ENCODE measurements at regions not wholly inside any gene's neighbourhood (a gene's known extent, or its start where the extent isn't known, plus 50 kb on each side); places are given as distances from the start of the nearest gene placed in this dataset.
A peak's percentile ranks its signal among the peaks of the same experiment; 100 is the strongest.

DNA sequence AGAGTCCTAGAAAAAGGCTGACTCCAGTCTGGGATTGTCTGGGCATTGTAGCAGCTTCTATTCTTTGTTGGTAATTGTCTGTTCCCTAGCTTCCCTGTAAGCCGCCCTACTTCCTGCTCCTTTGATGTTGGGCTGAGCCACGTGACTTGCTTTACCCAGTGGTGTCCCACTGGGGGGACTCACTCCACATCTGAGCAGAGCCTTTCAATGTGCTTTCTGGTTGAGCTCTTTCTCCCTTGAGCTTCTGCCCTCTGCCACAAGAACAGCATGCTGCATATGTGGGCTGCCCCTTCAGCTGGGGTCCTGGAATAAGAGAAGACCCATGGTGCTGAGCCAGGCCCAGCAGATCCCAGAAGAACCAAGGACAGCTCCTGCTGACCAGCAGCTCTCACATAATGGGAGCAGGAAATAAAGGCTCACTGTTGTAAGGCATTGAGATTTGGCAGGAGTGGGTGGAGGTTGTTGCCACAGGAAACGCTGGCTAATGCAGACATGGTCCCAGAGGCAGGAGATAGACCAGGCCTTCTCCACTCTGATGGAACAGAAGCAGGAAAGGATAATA is 276.3 kb upstream of the GJB5 start:
- DNase-seq (ENCODE audit: low spot score): no peak

DNA sequence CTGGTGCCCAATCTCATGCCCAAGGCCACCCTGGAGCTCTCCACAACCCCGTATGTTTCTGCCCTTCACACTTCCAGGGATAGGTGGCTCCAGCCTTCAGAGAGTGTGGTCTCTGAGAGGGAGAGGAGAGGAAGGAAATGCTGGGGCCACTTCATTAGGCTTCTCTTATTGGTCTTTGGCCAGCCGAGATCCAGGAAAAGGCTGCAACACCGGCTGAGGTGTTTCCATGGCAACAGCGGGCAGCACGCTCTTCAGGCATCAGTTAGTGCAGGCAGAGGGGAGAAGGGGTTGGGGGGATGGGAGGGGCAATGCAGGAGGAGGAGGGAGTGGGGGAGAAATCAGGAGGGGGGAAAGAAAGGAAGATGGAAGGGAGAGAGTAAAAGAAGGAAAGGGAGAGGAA is 275.1 kb upstream of the GJB5 start:
- DNase-seq (ENCODE audit: low spot score): no peak

DNA sequence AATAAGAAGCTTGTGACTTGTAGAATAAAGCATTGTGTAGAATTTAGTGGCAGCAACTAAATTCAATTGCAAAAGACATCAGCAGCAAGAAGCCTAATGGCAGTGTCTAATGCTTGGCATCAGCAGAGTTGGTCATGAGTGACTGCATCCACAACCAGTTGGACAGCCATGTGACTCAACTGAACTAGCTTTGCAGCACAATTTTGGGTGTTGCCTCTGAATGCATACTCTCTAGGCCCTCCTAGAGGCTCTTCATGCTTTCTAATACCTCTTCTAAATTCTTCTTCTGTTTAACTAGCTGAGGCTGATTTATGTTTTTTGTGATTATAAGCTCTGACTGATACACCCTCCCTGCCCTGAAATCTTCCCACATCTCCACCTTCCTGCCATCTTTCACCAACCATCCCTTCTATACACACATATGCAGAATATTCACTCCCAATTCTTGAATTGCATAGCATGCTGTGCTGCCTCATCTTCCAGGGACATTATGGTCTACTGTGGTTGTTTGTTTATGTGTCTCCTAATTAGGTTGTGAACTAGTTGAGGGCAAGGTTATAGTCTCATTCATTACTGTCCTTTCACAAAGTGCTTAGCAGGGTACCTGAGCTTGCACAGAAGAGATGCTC is 266.7 kb upstream of the GJB5 start:
- DNase-seq (ENCODE audit: low spot score): no peak

DNA sequence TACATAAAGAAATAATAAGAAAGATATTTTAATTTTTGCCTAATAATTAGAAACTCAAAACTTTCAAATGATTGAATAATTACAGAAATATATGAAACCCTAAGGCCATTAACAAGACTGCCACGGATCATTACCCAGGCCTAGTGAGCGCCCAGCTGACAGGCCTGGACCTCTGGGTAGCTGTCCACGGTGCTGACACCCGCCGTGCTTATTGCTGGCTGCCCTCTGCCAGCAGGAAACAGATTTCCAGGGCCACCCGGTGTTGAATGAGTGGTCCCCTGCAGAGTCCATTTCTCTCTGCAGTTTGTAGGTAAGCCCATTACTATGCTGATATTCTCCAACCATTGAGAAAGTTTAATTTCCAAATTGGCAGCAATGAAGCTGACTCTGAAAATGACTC is 254.4 kb upstream of the GJB5 start:
- DNase-seq (ENCODE audit: low spot score): no peak

- no peak for DNase-seq (ENCODE audit: low spot score)
These were observed 243.0 kb upstream of the GJB5 start for GRCh38 chr1:34511802-34512201.

- DNase-seq (ENCODE audit: low spot score): no peak
These were observed 236.6 kb upstream of the GJB5 start for GRCh38 chr1:34518146-34518699.

DNA sequence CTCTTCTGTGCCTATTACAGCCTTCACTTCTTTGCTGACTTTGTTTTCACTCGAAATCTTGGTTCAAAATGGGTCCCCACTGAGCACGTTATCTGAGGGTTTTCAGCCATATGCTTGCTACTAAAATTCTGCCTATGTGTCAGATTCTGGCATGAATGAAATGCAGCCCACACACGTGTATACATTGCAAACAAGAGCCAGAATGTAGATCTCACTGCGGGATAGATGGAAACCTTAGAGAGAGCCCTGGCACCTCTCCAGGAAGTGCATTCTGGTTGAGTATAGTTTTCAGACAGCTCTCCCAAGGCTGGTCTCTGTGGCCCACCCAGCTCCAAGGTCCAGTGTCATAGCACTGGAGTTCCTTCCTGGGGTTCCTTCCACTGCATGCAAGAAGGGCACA is 234.7 kb upstream of the GJB5 start:
- DNase-seq (ENCODE audit: low spot score): no peak

DNA sequence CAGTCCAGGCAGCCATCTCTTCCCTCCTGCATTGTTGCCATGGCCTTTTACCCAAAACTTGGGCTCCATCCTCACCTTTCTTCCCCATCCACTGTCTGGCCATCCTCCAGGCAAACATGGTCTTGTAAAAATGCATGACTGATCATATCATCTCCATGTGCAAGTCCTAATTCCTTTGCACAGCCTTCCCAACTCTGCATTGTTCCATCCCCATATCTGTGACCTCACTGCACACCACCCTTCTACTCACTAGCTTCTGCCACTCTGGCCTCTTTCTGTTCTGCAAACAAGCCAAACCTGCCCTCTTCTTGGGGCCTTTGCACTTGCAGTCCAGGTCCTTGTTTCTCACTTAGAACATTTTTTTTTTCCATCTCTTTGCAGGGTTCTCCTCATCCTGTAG is 230.1 kb upstream of the GJB5 start:
- no peak for DNase-seq (ENCODE audit: low spot score)

- DNase-seq (ENCODE audit: low spot score): peak; percentile 42
These were observed 224.7 kb upstream of the GJB5 start for GRCh38 chr1:34529935-34530859.

GRCh38 chr1:34532113-34532512 is 222.7 kb upstream of the GJB5 start:
- no peak for DNase-seq (ENCODE audit: low spot score)

DNA sequence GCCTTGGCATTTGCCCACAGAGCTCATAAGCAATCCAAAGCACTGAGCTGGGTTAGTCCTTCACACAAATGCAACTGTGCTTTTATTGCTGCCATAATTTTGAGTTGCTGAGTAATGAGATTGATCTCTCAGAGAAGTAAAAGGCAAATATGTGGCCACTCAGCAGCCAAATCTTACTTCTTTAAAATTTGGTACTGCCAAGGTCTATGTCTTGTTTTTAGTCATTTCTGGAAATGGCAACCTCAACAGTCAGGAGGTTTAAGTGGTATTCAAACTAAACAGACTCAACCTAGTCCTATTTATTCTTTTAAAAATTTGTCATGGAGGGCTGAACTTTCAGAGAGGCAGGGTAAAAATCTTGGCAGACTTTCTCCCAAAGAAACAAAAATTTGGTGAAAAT is 216.4 kb upstream of the GJB5 start:
- no peak for DNase-seq (ENCODE audit: low spot score)

- no peak for DNase-seq (ENCODE audit: low spot score)
These were observed 207.7 kb upstream of the GJB5 start for GRCh38 chr1:34547046-34547674.

GRCh38 chr1:34549199-34549598 is 205.6 kb upstream of the GJB5 start:
- no peak for DNase-seq (ENCODE audit: low spot score)

DNA sequence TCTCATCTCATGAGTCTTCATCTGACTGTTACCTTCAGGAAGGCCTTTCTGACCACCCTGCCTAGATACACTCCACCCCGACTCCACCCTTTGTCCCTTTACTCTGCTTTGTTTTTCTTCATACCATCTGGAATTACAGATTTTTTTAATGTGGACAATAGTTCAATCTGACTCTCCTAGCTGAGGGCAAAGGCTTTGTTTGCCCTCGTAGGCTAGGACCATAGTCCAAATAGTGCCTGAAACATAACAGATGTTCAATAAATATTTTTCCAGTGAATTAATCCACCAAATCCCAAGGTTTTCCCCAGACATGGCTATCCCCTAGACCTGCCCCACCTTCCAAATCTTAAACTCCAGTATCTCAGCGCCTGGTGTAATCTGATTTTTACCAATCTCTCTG is 176.5 kb upstream of the GJB5 start:
- no peak for DNase-seq (ENCODE audit: low spot score)

- DNase-seq (ENCODE audit: low spot score): no peak
These were observed 172.5 kb upstream of the GJB5 start for GRCh38 chr1:34582356-34582755.

DNA sequence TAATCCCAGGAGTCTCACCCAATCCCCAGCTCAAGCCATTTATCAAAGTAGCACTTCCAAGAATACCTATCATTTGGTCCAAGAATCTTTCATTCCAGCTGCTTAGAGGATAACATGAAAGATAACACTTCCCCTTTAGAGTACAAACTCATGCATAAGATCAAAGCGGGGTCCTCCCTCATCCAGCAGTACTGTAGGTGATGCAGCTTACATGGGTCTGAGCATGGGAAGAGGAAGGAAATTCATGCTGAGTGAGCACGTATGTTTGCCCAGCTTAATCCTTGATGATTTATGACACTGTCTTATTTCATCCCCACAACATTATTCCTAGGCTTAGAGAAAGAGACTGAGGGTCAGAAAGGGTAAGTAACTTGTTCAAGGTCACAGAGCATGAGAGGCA is 167.1 kb upstream of the GJB5 start:
- no peak for DNase-seq (ENCODE audit: low spot score)

- peak; percentile 15 for DNase-seq (ENCODE audit: low spot score)
These were observed 164.6 kb upstream of the GJB5 start for GRCh38 chr1:34590211-34590623.

GRCh38 chr1:34591751-34592629 is 162.9 kb upstream of the GJB5 start:
- DNase-seq (ENCODE audit: low spot score): no peak

- DNase-seq (ENCODE audit: low spot score): peak; percentile 66
These were observed 156.9 kb upstream of the GJB5 start for GRCh38 chr1:34597877-34598514.

DNA sequence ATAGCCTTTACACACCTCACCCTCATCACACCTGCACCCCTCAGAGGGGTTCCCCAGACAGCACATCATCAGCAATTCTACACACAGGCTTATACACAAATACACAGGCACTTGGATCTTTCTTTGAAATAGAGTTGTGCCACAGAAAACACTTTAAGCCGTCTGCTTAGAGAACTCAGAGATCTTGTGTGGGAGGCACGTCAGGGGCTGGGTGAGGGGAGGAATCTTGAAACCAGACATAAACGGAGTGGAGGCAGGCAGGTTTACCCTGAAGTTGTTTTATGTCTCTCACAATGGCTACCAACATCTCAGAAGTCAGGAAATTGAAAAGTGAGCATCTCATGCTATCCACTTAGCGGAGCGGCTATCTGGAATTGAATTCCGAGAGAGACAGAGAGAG is 151.9 kb upstream of the GJB5 start:
- no peak for DNase-seq (ENCODE audit: low spot score)

DNA sequence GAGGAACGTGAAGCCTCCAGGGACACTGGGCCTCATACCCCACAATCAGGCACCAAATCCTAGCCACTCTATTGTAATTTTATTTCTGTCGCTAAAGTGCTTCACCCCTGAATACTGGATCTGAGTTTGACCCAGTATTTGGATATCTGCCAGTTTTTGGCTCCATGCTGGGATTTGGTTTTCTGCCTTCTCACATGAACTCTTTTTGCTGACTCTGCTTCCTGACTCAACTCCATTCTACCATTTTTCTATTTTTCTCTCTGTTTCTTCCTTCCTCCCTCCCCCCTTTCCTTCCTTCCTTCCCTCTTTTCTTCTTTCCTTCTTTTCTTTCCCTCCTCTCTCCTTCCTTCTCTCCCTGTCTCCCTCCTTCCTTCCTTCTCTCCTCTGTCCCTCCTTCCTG is 151.3 kb upstream of the GJB5 start:
- no peak for DNase-seq (ENCODE audit: low spot score)
